HG03280 (cell line): ENCODE measurements at regions not wholly inside any gene's neighbourhood (a gene's known extent, or its start where the extent isn't known, plus 50 kb on each side); places are given as distances from the start of the nearest gene placed in this dataset.
"Not testable (repeated sequence)": the region's sequence is repeated elsewhere in the genome, so short reads cannot be mapped to it uniquely, and the experiment has no call there.

Source experiments
- ATAC-seq: cut with Tn5 transposase; IDR thresholded peaks from one replicate; pipeline ENCODE4 v1.9.1; 2021; ENCODE audit warnings: mild to moderate bottlenecking, moderate library complexity; ENCODE audit not compliant: unreplicated experiment

DNA sequence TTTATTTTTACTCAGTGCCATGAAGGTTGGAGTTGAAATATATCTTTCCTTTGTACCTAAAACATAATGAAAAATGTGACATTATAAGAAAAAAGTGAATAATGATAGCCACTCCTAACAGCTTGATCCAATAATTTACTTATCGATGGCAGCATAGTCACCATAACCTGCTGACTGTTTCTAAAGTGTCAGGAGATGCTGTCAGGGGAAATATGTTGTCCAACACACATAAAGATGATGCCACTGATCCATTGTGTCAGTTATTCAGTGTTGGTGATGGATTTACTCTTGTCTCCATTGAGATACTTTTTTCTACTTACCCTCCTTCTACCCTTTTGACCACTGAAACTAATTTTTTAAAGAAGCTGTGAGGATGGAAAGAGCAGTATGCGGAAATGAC is 1006.9 kb upstream of the TMEFF2 start:
- no peak for ATAC-seq

DNA sequence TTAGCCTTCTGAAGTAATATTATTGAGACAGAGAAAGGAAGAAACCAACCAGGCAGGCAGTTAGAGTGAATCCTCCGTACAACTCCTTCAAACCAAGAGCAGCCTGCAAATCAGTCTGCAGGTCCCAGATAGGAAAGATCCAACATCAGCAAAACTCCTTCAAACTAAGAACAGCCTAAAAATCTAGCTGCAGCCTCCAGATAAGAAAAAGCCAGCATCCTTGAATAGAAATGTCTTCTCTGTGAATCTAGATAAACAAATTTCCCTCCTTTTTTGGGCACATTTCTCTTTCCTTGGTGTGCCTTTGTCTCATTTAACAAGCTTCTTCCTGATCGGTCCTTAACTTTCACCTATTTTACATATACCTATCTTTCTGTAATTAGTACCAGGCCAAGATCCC is 1004.6 kb upstream of the TMEFF2 start:
- no peak for ATAC-seq

- ATAC-seq = no peak
Measured at GRCh38 chr2:193187816-193188215, 993.1 kb upstream of the TMEFF2 start.

DNA sequence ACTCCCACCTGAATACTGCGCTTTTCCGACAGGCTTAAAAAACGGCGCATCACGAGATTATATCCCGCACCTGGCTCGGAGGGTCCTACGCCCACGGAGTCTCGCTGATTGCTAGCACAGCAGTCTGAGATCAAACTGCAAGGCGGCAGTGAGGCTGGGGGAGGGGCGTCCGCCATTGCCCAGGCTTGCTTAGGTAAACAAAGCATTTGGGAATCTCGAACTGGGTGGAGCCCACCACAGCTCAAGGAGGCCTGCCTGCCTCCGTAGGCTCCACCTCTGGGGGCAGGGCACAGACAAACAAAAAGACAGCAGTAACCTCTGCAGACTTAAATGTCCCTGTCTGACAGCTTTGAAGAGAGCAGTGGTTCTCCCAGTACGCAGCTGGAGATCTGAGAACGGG is 976.2 kb upstream of the TMEFF2 start:
- ATAC-seq = not testable (repeated sequence)

GRCh38 chr2:193156480-193156879 is 961.7 kb upstream of the TMEFF2 start:
- ATAC-seq = no peak

DNA sequence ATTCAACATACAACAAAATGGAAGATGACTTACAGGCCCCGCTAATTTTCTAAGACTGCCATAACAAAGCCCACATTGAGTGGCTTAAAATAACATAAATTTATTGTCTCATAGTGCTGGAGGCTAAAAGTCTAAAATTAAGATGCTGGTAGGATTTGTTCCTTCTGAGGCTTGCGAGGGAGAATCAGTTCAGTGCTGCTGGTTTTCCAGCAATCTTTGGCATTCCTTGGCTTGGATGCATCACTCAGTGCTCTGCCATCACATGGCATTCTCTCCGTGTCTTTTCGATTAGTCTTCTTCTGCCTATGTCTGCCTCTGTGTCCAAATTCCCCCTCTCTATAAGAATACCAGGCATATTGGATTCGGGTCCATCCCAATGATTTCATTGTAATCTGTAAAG is 959.3 kb upstream of the TMEFF2 start:
- no peak for ATAC-seq

- ATAC-seq = no peak
Measured at GRCh38 chr2:193153576-193153975, 958.8 kb upstream of the TMEFF2 start.

DNA sequence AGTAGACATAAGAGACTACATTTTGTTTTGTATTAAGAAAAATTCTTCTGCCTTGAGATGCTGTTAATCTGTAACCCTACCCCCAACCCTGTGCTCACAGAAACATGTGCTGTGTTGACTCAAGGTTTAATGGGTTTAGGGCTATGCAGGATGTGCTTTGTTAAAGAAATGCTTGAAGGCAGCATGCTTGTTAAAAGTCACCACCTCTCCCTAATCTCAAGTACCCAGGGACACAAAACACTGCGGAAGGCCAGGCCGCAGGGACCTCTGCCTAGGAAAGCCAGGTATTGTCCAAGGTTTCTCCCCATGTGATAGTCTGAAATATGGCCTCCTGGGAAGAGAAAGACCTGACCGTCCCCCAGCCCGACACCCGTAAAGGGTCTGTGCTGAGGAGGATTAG is 947.7 kb upstream of the TMEFF2 start:
- ATAC-seq = not testable (repeated sequence)

- ATAC-seq = no peak
Measured at GRCh38 chr2:193141998-193142397, 947.3 kb upstream of the TMEFF2 start.

- ATAC-seq = not testable (repeated sequence)
Measured at GRCh38 chr2:193140895-193141294, 946.2 kb upstream of the TMEFF2 start.

- ATAC-seq = no peak
Measured at GRCh38 chr2:193124815-193125214, 930.1 kb upstream of the TMEFF2 start.

DNA sequence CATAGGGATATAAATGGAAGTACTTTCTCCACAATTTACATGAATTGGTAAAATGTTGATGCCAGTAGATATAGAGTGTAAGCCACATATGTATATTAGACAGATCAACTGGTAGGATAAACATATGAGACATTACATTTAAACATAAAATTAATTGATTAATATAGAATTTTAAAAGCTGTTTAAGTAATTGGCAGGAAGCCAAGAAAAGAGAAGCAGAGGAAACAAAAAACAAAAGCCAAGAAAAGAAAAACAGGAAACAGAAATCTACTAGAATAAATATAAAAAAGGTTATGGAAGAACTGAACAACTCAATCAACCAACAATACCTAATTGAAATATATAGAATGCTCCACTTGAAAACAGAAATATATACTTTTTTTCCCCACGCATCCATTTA is 920.1 kb upstream of the TMEFF2 start:
- ATAC-seq = no peak

GRCh38 chr2:193112986-193113385 is 918.3 kb upstream of the TMEFF2 start:
- ATAC-seq = no peak

- ATAC-seq = no peak
Measured at GRCh38 chr2:193103064-193103463, 908.3 kb upstream of the TMEFF2 start.

GRCh38 chr2:193101591-193101990 is 906.9 kb upstream of the TMEFF2 start:
- no peak for ATAC-seq

DNA sequence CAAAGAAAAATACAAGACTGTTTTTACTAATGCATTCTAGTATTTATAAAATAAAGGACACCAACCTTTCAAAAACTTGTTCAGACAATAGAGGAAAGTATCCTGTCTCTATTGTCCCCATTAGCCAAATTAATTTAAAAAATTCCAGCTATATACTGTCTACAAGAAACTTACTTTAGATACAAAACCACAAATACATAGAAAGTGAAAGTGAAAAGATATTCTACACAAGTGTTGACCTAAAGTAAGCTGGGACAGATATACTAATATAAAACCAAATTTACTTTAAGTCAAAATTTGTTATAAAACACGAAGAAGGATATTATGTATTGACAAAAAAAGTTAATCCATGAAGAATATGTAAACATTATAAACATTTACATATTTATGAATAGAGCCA is 893.3 kb upstream of the TMEFF2 start:
- no peak for ATAC-seq

DNA sequence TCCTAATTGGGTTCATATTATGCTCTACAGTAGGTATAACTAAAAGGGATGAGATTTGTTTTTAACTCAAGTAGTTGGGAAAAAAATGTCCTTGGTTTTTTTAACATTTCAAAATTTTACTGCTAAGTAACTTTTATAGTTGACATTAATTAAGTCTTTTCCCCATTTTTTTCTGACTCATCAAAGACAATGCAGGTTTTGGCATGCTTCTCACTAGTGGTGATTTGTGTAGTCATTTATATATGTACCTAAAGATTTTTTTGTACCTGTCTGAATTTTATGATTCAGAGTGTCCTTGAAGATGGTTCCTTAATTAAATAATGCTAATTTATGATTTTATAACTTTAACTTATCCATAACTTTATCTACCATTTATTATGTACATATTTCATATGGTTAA is 882.3 kb upstream of the TMEFF2 start:
- no peak for ATAC-seq

DNA sequence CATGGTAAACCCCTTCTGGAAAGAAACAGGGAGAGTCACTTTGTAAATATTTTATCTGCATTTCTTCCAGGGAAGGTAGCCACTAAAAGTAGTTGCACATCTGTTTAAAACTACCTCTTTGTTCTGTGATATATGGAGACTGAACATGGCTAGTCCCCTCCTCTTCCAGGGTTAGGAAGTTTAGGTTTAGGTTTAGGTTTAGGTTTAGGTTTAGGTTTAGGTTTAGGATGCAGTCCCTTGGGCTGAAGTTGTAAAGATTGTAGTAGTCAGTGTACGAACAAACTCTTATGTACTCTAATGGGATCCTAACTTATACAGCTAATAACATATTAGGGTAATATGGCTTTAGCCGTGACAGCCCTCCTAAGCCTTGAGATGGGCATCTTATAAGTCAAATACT is 880.2 kb upstream of the TMEFF2 start:
- ATAC-seq = no peak

GRCh38 chr2:193072647-193073046 is 877.9 kb upstream of the TMEFF2 start:
- no peak for ATAC-seq

DNA sequence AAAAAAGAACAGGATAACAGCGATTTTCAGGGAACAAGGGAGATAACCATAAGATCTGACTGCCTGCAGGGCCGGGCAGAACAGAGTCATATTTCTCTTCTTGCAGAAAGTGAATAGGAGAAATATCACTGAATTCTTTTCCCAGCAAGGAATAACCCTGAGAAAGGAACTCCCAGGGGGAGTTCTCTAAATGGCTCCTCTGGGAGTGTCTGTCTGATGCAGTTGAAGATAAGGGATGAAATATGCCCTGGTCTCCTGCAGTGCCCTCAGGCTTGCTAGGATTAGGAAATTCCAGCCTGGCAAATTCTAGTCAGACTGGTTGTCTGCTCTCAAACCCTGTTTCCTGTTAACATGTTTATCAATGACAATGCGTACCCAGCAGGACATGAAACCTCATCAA is 830.8 kb upstream of the TMEFF2 start:
- not testable (repeated sequence) for ATAC-seq

GRCh38 chr2:193024791-193025190 is 830.1 kb upstream of the TMEFF2 start:
- ATAC-seq = no peak

GRCh38 chr2:193011870-193012269 is 817.1 kb upstream of the TMEFF2 start:
- ATAC-seq = no peak

DNA sequence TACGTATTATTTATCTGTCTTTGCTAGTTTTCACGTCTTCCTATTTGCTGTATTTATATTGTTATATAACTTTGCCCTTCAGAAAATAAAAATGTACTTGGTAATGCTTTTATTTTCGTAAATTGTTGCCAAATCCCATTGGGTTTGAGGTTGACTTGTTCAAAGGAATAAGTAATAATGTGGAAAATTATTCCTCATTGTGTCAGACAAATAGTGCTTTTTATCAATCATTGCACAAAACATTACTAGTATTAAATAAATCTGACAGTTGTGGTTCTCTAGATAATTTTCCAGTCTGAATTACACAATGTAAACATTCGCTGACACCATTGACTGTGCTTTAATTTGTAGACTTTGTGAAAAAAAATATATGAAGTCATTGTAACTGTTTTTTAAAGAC is 798.3 kb upstream of the TMEFF2 start:
- no peak for ATAC-seq

DNA sequence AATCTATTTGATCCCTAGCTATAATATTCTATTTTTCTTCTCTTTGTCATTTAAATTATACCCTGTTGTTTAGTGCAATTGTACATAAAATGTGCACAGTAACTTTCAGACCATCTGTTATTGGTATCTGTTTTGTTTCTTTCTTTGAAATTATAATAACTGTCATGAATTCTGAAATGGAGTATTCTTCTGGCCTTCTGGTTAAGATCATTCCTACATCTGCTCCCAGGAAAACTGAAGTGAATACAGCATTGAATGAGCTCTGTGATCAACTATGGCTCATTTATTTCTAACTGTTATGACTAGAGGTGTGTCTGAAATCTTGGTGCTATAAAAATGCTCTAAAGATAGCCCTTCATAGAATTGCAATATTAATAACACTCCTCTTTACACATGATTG is 788.4 kb upstream of the TMEFF2 start:
- ATAC-seq = no peak
